ENCODE measurements at regions not wholly inside any gene's neighbourhood (a gene's known extent, or its start where the extent isn't known, plus 50 kb on each side); places are given as distances from the start of the nearest gene placed in this dataset.

GRCh38 chr15:96274698-96275097 lies 55.8 kb upstream of the NR2F2 start:
- Mint-ChIP-seq H3K9me3 (ENCODE audit: low read depth, unreplicated experiment) (no peaks in the 10 kb centered on the region), H3K27ac (ENCODE audit: unreplicated experiment) (peak overlapping the region; percentile 81), H3K27me3 (ENCODE audit: unreplicated experiment) (no peaks in the 10 kb centered on the region), H3K4me1 (ENCODE audit: low read depth, unreplicated experiment) (peaks cover 74% of the 10 kb centered on the region), H3K36me3 (ENCODE audit: insufficient read depth, unreplicated experiment) (peaks cover 24% of the 10 kb centered on the region), H3K4me3 (ENCODE audit: low read depth, unreplicated experiment) (peak overlapping the region; percentile 48)
- no TSS peak for BruUV-seq (replicated peaks)
- intact Hi-C loops (cut with micrococcal nuclease; ENCODE audit: unreplicated experiment) = no loop called here
- DNase-seq = no peak
- no peak for TF ChIP-seq CTCF (IDR thresholded peaks at IDR 0.05; ENCODE audit: unreplicated experiment)
- CTCF ChIA-PET = interaction anchor here (1.6 to 2.0 kb wide), 2 partner anchors 10 to 91 kb away, joined by 8 to 12 read pairs; no protein-coding TSS in a partner anchor

GRCh38 chr15:96276438-96277210 lies 53.9 kb upstream of the NR2F2 start:
- no peak overlapping the region for H3K27ac Mint-ChIP-seq (ENCODE audit: unreplicated experiment)

More at GRCh38 chr15:96276438-96277210, 53.9 kb upstream of the NR2F2 start:
- Mint-ChIP-seq H3K4me3 (ENCODE audit: low read depth, unreplicated experiment) (no peak overlapping the region), H3K27me3 (ENCODE audit: unreplicated experiment) (no peaks in the 10 kb centered on the region), H3K36me3 (ENCODE audit: insufficient read depth, unreplicated experiment) (peaks cover 17% of the 10 kb centered on the region), H3K9me3 (ENCODE audit: low read depth, unreplicated experiment) (no peaks in the 10 kb centered on the region), H3K4me1 (ENCODE audit: low read depth, unreplicated experiment) (peaks cover 54% of the 10 kb centered on the region)
- CTCF ChIA-PET = no interaction called here
- no peak for DNase-seq
- intact Hi-C loops (cut with micrococcal nuclease; ENCODE audit: unreplicated experiment) = no loop called here
- no TSS peak for BruUV-seq (replicated peaks)
- TF ChIP-seq CTCF (IDR thresholded peaks at IDR 0.05; ENCODE audit: unreplicated experiment) = no peak

Measured in Calu3 (cell line).